Left ventricle myocardium inferior (tissue), 1 donor: ENCODE measurements at regions not wholly inside any gene's neighbourhood (a gene's known extent, or its start where the extent isn't known, plus 50 kb on each side); places are given as distances from the start of the nearest gene placed in this dataset.

ENCODE experiments used
- DNase-seq: peaks from one replicate; pipeline ENCODE4 v3.0.0-alpha.2; 2020
- H3K27ac ChIP-seq: fragments of 200-600 bp; replicated peaks from 2 replicates; pipeline ENCODE4 v1.8.0; 2021
- H3K27me3 ChIP-seq: fragments of 200-600 bp; 2 replicates; pipeline ENCODE4 v1.8.0; 2021; ENCODE audit warnings: low read depth
- H3K36me3 ChIP-seq: fragments of 200-600 bp; 2 replicates; pipeline ENCODE4 v1.8.0; 2021
- H3K4me1 ChIP-seq: fragments of 200-600 bp; 2 replicates; pipeline ENCODE4 v1.8.0; 2021
- H3K4me3 ChIP-seq: fragments of 200-600 bp; 2 replicates; pipeline ENCODE4 v1.8.0; 2021; ENCODE audit warnings: mild to moderate bottlenecking, moderate library complexity
- H3K9me3 ChIP-seq: fragments of 200-600 bp; replicated peaks from 2 replicates; pipeline ENCODE4 v1.8.0; 2021
- intact Hi-C: fragments of 100-400 bp; cut with micrococcal nuclease; formaldehyde crosslinking; loops from one replicate; pipeline ENCODE4 v1.11.0; 2022
- TF ChIP-seq, protein P1 (sequence below): fragments of 200-600 bp; IDR thresholded peaks from 2 replicates; pipeline ENCODE4 v1.8.0; 2021; ENCODE audit warnings: antibody characterized with exemption, mild to moderate bottlenecking, borderline replicate concordance
- donor health status: DM: no; HTN: yes; CAD: no; lungs with severe emphysema.

DNA sequence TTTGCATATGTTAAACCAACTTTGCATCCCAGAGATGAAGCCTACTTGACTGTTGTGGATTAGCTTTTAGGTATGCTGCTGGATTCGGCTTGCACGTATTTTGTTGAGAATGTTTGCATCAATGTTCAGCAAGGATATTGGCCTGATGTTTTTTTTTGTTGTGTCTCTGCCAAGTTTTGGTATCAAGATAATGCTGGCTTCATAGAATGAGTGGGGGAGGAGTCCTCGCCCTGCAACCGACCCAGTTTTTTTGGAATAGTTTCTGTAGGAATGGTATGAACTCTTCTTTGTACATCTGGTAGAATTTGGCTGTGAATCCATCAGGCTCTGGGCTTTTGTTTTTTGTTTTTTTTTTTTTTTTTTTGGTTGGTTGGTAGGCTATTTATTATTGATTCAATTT, 147.9 kb downstream of the AHR start:
- Histone ChIP-seq H3K27ac (no peak overlapping the region), H3K27me3 (no peaks in the 10 kb centered on the region), H3K9me3 (peaks cover 26% of the 10 kb centered on the region), H3K4me3 (no peak overlapping the region), H3K4me1 (no peaks in the 10 kb centered on the region), H3K36me3 (no peaks in the 10 kb centered on the region)
- intact Hi-C loops, result no loop called here
- TF ChIP-seq, protein P1, sequence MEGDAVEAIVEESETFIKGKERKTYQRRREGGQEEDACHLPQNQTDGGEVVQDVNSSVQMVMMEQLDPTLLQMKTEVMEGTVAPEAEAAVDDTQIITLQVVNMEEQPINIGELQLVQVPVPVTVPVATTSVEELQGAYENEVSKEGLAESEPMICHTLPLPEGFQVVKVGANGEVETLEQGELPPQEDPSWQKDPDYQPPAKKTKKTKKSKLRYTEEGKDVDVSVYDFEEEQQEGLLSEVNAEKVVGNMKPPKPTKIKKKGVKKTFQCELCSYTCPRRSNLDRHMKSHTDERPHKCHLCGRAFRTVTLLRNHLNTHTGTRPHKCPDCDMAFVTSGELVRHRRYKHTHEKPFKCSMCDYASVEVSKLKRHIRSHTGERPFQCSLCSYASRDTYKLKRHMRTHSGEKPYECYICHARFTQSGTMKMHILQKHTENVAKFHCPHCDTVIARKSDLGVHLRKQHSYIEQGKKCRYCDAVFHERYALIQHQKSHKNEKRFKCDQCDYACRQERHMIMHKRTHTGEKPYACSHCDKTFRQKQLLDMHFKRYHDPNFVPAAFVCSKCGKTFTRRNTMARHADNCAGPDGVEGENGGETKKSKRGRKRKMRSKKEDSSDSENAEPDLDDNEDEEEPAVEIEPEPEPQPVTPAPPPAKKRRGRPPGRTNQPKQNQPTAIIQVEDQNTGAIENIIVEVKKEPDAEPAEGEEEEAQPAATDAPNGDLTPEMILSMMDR, result no peak
- no peak for DNase-seq

DNA sequence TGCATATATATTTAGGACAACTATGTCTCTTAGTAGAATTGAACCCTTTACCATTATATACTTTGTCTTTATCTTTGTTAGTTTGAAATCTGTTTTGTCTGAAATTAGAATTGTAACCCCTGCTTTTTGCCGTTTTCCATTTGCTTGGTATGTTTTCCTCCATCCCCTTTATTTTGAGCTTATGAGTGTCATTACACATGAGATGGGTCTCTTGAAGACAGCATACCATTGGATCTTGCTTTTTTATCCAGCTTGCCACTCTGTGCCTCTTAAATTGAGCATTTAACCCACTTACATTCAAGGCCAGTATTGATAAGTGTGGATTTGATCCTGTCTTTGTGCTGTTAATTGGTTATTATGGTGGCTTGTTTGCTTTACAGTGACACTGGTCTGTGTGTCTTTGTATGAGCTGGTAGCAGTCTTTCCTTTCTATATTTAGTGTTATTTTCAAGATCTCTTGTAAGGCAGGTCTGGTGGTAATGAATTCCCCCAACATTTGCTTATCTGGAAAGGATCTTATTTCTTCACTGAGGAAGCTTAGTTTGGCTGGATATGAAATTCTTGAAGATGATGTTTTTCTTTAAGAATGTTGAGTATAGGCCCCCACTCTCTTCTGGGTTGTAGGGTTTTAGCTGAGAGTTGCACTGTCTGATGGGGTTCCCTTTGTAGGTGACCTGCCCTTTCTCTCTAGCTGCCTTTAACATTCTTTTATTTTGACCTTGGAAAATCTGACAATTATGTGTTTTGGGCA, 149.5 kb downstream of the AHR start:
- intact Hi-C loops, result no loop called here
- H3K27ac ChIP-seq, result no peak overlapping the region

DNA sequence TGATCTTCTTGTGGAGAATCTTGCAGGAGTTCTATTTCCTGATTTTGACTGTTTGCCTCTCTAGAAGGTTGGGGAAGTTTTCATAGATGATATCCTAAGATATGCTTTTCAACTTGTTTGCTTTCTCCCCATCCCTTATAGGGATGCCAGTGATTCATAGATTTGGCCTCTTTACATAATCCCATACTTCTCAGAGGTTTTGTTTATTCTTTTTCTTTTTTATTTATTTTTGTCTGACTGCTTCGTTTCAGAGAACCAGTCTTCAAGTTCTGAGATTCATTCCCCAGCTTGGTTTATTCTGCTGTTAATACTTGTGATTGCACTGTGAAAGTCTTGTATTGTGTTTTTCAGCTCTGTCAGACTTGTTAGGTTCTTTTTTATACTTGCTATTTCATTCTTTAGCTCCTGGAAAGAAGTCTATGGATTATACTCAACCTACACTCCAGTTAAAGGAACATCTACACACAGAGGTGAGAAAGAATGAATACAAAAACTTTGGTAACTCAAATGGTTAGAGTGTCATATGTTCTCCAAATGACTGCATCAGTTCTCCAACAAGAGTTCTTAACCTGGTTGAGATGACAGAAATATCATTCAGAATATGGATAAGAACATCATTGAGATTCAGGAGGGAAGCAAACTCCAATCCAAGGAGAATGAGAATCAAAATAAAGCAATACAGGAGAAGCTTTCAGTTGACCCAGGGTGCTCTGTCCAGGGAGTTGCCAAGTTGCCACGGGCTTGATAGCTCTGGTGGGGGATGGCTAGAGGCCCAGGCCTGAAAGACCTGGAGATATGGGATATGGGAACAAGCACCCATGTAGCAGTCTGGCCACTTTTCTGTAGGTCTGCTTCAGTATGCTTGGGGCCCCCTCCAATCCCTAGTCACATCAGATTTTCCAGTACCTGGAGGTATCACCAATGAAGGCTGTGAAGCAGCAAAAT, 150.3 kb downstream of the AHR start:
- Histone ChIP-seq H3K4me1 (no peaks in the 10 kb centered on the region), H3K4me3 (no peak overlapping the region), H3K27me3 (no peaks in the 10 kb centered on the region), H3K36me3 (no peaks in the 10 kb centered on the region), H3K9me3 (peaks cover 26% of the 10 kb centered on the region), H3K27ac (no peak overlapping the region)
- DNase-seq, result no peak
- intact Hi-C loops, result no loop called here
- TF ChIP-seq, protein P1, result no peak

More for the DNA sequence above, 149.5 kb downstream of the AHR start:
- Histone ChIP-seq H3K4me1 (no peaks in the 10 kb centered on the region), H3K27me3 (no peaks in the 10 kb centered on the region), H3K4me3 (no peak overlapping the region), H3K9me3 (peaks cover 26% of the 10 kb centered on the region), H3K36me3 (no peaks in the 10 kb centered on the region)
- DNase-seq, result no peak
- TF ChIP-seq, protein P1, result no peak

DNA sequence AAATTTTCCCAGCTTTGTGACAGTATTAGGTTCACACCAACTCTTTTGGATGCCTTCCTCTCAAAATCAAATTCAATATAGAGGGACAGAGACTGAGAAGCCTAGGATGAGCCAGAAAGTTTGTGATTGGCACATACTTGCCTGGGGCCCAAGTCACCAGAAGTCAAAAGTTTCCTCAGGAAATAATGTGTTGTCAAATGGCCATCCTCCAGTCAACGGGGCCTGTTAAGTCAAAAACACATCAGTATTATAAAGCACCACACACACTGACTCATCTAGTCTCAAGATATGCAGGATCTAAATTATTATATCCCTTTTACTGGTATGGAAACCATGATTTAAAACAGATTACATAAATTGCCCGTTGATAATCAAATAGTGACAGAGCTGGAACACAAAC, 158.1 kb downstream of the AHR start:
- Histone ChIP-seq H3K9me3 (peaks cover 30% of the 10 kb centered on the region), H3K4me3 (no peak overlapping the region), H3K36me3 (no peaks in the 10 kb centered on the region), H3K27me3 (no peaks in the 10 kb centered on the region), H3K27ac (no peak overlapping the region), H3K4me1 (no peaks in the 10 kb centered on the region)
- TF ChIP-seq, protein P1, result no peak
- DNase-seq, result no peak
- intact Hi-C loops, result no loop called here

DNA sequence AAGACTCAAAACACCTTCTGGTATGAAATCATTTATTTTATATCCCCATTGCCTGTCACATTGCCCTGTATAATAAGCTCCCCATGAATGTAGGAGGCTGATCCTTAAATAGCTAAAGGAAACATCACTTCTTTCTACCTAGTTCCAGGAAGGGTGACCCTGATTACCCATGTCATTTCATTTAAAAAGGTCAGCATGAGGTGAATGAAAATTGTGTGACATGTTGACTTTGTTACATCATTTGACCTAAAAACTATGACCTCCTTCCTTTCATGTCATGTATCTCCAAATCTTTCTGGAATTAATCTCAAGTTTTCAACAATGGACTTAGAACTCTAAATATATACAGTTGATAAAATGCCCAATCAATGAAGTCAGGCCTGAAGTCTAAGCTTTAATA, 161.5 kb downstream of the AHR start:
- Histone ChIP-seq H3K27ac (no peak overlapping the region), H3K36me3 (no peaks in the 10 kb centered on the region), H3K27me3 (no peaks in the 10 kb centered on the region), H3K4me3 (no peak overlapping the region), H3K4me1 (no peaks in the 10 kb centered on the region), H3K9me3 (peaks cover 20% of the 10 kb centered on the region)
- TF ChIP-seq, protein P1, result no peak
- intact Hi-C loops, result no loop called here
- DNase-seq, result no peak
